GM19467 (cell line): ENCODE measurements at regions not wholly inside any gene's neighbourhood (a gene's known extent, or its start where the extent isn't known, plus 50 kb on each side); places are given as distances from the start of the nearest gene placed in this dataset.
"Not testable (repeated sequence)": the region's sequence is repeated elsewhere in the genome, so short reads cannot be mapped to it uniquely, and the experiment has no call there.

Experiments used
- ATAC-seq: cut with Tn5 transposase; IDR thresholded peaks from one replicate; pipeline ENCODE4 v1.9.1; 2021; ENCODE audit warnings: mild to moderate bottlenecking, moderate library complexity; ENCODE audit not compliant: unreplicated experiment

DNA sequence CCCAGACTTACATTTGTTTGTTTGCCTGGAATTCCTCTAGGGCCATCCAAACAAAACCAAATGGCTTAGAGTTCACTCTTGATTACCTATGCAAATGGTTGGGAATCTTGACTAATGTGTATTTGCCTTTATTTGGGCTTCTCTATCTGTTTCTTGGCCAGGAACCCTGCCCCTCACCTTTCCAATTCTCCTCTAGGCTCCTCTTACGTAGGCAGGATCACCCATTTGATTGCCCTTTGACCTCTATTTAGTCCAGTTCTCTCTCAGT, 123.0 kb upstream of the DYRK2 start:
- ATAC-seq = no peak

DNA sequence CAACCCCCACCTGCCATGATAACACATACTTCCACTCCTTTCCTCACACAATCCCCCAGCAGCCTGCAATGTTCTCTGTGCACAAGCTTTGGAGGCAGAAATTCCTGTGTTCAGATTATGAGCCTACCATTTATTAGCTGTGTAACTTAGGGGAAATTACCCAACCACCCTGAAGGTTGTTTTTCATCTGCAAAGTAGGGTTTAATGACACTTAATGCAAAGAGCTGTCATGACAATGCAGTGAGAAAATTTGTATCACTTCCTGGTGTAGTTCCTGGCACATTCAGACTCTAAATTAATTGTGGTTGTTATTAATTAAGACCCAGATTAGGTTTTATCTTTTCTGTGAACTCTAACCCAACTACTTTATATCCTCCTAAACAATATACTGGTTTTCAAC, 122.4 kb upstream of the DYRK2 start:
- ATAC-seq = no peak

DNA sequence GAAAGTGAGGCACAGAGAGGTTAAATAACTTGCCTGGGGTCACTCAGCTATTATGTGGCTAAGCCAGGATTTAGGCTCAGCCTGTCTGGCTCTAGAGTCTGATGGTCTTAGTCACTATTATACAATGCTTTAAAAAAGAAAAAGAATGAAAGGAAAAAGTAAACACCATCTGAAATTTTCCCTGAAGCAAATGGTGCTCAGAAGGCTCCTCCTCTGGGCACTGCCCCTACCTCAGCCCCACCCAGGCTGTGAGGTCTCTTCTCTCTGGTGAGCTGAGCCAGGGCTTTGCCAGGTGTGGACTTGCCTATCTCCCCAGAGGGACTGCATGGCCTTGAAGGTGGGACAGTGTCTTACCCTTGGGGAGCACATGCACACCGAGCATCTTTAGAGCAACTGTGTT, 117.5 kb upstream of the DYRK2 start:
- no peak for ATAC-seq

DNA sequence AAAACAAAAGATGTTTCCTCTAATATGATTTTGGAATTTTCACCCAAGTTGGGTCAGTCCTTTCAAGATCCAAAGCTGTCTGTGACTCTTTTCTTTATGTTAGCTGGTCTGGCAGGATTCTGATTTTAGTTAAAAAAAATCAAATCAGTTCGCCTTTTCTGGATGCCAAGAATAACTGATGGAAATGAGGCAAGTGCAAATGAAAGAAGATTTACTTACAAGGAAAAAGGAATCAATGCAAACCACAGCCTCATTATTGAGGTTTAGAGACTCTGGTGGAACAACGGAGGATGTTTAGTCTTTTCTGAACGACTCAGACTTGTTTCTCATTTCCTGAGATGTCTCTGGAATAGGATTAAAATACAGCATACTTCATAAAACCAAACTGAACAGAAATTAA, 117.0 kb upstream of the DYRK2 start:
- no peak for ATAC-seq

DNA sequence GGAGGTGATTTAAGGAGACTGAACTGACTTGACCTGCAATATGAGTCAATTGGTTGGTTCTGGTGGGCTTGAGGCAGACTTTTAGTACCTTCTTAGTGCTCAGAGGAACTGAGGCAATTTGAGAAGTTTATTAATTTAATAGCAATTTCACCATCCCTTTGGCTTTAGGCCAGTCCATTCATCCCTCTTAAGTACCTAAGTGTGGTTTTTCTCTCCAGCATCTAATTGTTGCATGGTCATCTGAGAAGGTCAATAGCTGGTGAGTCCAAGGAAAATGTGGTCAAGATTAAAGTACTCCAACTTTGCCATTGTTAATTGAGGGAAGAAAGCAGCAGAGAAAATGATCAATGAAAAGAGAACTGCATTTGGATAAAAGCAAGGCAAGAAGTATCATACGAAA, 115.4 kb upstream of the DYRK2 start:
- ATAC-seq = no peak

DNA sequence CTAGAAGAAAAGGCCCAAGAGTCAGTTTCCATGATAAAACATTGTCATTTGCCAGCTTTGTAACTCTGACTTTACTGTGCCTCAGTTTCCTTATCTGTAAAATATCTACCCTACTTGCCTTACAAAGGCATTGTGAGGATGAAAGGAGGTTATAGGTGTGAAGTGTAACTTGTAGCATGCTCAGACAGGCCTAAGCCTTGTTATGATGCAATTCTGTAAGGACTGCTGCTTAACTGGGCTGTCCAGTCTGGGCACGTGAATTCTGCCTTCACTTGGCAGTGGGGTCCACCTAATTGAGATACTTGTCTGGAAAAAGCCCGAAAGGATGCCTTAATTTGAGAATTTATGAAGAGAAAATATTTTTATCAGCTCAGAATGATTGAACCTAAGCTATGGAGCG, 114.5 kb upstream of the DYRK2 start:
- no peak for ATAC-seq

DNA sequence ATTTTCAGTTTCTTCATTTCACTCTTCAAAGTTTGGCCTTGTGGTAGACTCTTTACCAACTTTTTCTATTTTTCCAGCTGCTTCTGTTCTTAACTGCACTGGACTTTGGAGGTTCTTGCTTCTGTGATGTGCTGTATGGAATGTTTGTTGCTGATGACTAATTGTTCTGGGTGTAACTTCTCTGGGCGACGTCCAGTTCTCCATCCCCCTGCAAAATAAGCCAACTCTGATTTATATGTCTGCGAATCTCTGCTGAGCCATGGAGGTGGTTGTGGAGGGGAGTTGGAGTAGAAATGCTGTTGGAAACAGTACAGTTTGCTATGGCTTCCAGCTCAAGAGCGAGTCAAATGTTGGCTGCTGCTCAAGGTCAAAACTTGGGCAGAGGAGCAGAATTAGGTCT, 113.9 kb upstream of the DYRK2 start:
- ATAC-seq = no peak

DNA sequence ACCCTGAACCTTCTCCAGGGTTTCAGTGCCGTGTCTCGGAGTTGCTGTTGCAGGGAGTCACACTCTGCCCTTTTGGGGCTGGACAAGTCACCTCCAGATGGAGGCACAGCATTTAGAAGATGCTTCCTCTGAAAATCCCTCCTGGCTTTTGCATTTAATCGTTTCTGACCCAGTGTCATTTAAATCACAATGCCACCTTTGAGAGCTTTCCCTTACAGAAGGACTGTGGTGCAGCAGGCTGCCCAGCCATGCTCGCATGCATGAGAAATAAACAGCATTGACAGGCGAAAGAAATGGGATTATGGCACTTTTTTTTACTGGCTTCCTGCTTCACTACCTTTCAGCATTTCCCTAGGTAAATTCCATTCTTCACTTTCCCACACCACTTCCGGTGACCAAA, 113.4 kb upstream of the DYRK2 start:
- no peak for ATAC-seq

DNA sequence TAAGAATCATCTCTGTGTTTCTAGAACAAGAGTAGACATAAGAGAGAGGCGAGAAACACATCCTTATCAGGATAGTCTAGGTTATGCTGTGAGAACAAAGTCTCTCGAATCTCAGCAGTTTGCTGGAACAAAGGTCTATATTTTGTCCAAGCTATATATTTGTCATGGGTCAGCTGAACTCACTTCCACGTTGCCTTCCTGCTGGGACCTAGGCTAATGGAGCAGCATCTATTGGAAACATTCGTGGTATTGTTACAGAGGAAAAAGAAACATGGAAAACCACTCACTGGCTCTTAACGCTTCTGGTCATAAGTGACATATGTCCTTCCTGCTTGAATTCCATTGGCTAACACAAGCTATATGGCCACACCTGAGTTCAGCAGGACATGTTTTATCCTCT, 112.6 kb upstream of the DYRK2 start:
- no peak for ATAC-seq

DNA sequence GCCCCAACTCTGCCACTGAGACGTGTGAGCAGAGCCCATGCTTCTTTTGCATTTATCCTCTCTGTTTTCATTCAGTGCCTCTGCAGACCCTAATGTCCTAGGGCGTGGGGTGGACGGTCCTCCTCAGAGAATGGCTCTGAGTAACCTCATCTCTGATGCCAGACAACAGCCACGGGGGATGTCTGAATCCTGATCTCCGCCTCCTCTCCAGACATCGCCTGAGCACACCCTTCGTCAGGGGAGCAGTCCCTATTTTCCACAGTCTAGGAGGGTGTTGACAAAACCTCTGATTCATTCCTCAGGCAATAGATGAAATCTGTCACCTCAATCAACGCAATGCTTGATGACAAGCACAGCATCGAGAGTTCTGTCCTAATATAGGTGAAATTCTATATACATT, 109.2 kb upstream of the DYRK2 start:
- no peak for ATAC-seq

DNA sequence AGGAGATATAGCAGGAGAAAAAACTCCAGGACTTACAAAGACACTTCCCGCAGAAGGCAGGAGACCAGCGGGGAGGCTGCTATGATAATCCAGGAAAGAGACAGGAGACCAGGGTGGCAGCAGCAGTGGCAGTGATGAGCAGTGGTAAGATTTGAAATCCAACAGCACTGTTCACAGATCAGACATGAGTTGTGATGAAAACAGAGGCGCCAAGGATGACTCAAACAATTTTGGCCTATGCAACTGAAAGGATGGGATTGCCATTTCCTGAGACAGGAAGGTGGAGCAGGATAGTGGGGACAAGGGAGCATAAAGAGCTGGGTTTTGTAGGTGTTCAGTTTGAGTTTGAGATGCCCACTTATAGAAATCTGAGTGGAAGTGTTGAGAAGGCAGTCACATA, 108.6 kb upstream of the DYRK2 start:
- no peak for ATAC-seq

DNA sequence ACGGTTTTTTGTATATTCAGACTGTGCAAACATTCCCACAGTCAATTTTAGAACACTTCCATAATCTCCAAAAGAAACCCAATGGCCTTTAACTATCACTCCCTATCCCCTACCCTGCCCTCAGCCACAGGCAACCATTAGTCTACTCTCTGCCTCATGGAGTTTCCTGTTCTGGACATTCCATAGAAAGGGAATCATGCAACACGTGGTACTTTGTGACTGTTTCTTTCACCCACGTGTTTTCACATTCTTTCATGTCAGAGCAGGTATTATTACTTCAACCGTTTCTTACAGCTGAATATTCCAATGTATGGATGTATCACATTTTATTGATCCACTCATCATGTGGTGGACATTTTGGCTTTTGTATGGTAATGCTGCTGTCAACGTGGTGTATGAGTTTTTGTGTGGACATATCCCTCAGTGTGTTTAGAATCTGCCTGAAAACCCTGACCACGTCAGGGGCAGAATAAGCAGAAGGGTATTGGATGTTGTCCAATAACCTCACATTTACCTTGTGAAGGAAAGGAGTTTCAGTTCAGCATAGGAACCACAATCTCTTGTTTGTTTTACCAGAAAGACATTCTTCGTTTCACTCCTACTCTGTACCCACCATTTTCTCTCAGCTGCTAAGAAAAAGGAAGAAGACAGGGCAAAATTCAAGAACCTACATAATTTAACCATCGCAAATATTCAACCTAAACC, 107.5 kb upstream of the DYRK2 start:
- no peak for ATAC-seq

DNA sequence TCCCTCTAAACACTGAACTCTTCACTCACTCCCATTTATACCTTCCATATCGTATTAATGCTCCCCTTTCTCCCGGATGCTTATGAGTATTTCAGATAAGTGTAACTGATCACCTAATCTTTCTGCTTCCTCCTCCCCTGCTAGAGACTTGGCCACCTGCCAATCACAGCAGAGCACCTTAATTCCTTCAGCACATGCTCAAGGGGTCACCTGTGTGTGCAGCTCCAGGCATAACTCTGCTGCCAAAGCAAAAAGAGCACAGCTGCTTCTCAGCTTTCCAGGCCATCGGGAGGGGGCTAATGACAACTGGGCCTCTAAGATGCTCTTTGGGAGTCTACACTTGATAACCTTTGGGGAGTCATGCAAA, 106.9 kb upstream of the DYRK2 start:
- no peak for ATAC-seq

DNA sequence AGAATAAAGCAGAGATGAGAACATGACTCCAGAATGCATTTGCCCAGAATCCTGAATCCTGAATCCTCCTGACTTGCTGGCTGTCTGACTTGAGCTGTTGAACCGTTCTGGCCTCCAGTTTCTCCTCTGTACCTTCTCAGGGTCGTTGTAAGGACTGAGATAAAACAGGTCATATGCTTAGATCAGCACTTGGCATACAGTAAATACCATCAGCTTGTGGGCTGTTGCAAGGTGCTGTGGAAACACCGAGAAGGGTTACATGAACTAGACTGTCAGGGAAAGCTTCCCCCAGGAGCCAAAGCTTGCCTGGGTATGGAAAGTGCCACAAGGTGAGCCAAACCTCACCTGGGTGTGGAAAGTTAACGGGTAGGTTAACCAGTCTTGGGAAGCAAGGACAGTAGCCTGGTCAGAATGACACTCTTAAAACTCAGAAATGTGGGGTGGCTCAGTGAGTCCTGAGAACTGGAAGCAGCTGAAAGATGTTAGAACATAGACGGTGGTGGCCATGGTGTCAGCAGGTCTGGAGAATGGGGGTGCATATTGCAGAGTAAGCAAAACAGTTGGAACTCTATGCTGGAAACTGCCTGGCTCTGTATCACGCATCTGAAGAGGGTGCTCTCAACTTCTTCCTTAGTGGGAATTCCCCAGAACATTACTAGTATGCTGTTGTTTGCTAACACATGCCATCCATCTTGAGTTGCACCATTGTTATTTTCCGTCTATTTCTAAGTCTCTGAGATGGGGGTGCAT, 105.3 kb upstream of the DYRK2 start:
- no peak for ATAC-seq

DNA sequence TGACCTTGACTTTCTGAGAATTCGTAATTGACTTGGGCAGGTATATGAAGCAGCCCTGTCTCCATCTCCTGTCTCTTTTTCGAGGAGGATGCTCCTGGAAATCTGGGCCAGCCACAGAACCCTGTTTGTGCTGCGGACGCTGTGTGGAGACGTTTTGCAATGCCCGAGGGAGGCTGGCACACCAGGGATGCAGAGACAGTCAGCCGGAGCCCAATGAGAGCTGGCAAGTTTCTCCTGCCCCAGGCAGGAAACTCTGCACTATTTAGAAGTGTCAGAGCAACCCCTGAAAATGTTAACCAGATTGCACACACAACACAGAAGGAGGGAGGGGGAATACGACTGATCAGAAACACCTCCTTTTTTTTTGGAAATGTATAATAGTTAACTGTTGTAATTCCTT, 103.2 kb upstream of the DYRK2 start:
- no peak for ATAC-seq

DNA sequence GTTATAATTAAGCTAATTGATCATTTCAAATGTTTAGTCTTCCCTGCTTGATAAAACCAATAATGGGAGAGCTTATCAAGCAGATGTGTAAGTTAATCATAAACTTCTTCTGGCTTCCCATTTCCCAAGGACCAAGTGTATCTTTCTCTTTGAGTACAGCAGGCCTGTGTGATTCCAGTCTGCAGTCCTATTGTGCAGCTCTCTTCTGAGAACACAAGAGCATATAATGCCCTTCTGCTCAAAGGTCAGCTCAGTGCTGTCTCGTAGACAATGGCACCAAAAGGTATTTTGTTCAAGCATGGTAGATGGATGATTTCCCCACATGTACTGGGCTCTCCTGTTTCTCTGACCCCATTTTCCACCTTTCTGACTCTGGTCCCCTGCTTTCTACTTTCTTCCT, 101.8 kb upstream of the DYRK2 start:
- no peak for ATAC-seq

DNA sequence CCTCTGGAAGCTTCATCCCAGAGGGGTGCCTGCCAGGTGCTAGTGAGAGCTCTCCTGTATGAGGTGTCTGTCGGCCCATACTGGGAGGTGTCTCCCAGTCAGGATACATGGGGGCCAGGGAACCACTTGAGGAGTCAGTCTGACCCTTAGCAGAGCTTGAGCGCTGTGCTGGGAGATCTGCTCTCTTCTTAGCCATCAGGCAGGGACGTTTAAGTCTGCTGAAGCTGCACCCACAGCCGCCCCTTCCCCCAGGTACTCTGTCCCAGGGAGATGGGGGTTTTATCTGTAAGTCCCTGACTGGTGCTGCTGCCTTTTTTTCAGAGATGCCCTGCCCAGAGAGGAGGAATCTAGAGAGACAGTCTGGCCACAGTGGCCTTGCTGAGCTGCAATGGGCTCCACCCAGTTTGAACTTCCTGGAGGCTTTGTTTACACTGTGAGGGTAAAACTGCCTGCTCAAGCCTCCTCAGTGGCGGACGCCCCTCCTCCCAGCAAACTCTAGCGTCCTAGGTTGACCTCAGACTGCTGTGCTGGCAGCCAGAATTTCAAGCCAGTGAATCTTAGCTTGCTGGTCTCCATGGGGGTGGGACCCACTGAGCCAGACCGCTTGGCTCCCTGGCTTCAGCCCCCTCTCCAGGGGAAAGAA, 93.3 kb upstream of the DYRK2 start:
- ATAC-seq = not testable (repeated sequence)

DNA sequence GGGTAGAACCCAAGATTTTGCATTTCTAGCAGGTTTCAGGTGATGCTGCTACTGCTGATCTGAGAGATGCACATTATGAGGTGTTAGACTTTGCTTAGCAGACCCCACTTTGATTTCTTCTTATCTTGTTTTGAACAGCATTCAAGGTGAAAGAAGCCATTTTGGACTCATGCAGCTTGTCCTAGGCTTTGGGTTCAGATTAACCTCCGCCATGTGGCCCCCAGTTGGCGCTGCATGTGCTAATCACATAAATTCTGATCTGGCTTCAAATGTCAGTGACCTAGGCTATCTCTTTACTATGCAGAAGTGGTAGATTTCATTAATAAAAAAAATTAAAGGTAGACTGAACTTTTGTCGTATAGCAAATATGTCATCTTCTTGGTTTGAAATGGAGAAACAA, 89.8 kb upstream of the DYRK2 start:
- no peak for ATAC-seq

DNA sequence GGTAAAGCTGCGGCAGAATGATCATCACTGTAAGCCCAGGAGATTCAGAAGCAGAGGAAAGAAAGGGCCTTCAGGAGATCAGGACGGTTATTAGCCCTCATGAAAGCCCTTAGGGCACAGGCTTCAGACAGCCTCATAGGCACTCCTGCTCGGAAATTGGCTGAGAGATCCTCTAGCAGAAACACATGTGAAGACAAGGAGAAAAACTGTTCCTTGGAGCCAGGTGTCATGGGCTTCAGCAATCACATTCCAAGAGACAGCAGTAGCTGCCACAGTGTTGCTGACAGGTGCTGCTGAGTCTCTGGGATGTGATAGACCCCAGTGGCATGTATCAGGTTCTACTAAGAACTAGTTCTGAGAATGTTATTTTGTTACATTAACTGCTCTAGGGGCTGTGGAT, 88.8 kb upstream of the DYRK2 start:
- no peak for ATAC-seq

DNA sequence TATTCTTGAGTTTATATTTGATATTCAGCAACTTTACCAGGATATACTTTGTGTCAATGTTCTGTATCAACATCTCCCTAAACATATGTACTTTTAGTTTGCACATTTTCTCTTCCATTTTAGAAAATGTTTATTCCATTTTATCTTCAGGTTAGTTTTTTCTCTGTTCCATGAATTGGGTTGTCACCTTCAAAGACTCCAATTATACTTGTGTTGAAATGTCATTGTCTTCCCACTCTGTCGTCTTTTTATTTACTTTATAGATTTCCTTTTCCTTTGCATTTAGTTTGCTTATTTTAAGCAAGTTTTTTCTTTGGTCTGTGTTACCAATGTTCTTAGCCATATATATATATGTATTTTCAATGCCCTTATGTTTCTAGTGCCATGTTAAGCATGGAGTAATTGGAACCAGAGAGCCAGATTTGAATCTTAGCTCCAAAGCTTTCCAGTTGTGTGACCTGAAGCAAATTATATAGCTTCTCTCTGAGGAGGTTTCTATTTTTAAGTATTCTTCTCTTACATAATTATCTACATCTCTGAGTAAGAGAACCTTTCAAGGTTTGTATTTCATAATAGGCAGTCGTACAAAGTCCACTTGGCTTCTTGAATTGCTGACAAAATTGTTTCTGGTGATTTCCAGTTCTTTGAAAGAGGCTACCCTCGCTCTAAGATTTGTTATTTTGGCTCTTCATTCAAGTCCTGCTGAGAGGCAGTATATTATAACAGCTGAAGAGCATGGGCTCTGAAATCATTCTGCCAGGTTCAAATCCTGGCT, 85.8 kb upstream of the DYRK2 start:
- ATAC-seq = no peak

DNA sequence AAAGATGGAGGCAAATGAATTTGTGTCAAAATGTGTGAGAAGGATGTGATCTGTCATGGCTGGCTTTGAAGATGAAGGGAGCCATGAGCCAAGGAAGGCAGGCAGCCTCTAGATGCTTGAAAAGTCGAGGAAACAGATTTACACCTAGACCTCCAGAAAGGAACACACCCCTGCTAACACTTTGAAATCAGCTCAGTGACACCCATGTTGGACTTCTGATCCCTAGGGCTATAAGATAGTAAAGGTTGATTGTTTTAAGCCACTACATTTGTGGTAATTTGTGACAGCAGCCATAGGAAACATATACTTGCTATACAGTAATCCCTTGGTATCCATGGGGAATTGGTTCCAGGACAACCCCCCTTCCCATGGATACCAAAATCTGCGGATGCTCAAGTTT, 80.5 kb upstream of the DYRK2 start:
- no peak for ATAC-seq

DNA sequence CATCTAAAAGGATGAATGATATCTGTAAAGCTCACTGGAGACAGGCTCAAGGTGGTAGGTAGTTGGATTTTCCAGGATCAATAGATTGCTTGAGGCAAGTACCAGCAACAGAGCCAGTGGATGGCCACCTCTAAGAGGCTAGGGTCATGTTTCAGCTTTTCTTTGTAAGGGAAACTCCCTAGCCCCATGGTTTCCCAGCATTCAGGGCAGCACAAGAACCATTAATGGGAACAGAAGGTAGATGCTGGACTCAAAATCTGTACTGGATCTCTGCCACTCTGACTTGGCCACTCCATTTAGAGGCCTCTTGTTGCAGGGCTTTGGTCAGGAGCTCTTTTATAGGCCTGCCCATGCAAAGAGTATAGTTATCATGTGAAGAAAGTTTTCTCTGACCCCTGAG, 76.1 kb upstream of the DYRK2 start:
- ATAC-seq = no peak
